GM18508 (cell line): ENCODE measurements at regions not wholly inside any gene's neighbourhood (a gene's known extent, or its start where the extent isn't known, plus 50 kb on each side); places are given as distances from the start of the nearest gene placed in this dataset.
"Not testable (repeated sequence)": the region's sequence is repeated elsewhere in the genome, so short reads cannot be mapped to it uniquely, and the experiment has no call there.

Experiments
- ATAC-seq: cut with Tn5 transposase; IDR thresholded peaks from one replicate; pipeline ENCODE4 v1.9.1; 2021; ENCODE audit warnings: moderate number of reproducible peaks; ENCODE audit not compliant: insufficient read depth, unreplicated experiment

DNA sequence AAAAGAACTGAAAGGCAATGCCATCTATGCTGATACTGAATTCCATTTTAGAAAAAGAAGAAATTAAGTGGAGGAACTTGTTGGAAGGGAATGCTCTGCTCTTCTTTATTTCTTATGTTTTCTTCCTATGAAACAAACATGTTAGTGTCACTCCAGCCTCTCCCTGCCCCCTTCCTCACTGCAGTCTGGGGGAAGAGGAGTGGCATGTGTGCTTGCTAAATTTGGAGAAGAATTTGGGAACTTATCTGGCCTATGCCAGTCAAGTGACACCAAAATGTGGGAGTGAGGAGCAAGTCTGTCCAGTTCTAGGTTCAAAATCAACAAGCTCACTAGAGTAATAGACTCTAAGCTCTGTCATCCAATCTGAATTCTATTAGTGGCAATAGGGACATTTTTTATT lies 214.6 kb downstream of the RBM26 start:
- ATAC-seq: no peak

DNA sequence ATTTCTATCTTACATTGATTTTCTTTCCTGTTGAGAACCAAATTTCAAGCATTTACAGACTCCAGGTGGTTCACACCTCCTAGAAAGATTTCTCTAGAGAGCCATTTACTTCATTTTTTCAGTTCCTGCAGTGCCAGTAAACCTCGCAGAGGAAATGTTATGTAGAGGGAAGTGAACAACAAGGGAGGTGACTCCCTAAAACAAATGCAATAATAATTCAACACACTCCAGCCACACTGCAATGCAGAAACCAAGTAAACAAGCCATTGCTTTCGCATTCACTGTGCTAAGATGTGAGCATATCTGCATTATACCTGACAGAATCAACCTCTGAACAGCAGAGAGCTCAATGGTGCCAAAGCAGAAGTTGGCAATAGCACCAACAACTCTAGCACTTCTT lies 215.1 kb downstream of the RBM26 start:
- ATAC-seq: peak; percentile 16

DNA sequence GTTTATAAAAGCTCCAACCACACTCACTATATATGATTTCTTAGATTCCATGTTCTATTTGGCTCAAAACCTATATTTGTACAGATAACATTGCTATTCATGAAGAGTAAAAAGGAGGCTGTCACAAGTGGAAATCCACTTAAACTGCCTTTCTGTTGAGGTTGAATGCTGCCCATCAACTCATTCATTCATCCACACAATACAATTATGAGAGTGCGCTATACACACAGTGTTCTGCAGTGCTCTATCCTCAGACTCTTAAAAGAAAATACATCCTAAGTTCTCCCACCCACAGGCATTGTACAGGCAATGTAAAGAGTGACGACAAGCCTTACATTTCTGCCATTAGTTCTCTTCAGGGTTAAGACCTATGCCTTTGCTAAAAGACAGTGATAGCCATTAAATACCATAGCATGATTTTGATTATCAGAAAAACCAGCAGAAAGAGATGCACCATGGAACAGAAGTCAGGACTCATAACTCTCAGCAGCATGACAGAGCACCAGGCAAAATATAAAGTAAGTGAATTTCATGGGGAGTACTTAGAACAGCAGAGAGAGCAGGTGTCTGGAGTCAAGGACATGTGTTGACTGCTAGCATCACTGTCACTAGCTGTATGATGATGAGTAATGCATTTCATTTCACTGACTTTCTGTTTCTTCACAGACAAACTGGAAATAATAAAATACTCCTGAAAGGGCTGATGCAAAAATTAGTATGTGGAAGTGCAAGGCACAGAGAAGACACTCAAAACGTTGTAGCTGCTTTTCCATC lies 218.0 kb downstream of the RBM26 start:
- no peak for ATAC-seq

DNA sequence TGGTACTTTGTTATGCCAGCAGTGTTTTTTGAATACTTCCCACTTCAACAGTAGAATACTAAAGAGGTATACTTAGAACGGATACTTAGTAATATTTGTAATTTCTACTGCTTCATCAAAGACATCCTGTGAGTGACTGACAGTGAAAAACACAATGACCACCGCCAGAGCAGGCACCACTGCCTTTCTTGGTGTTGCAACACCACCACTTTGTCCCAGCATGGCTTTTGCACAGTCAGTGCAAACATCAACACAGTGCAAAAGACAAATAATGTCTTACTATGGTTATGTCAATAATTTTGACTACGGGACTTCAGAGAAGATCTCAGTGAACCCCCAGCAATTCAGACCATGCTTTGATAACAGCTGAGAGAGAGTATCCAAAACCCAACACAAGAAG lies 220.5 kb downstream of the RBM26 start:
- no peak for ATAC-seq

DNA sequence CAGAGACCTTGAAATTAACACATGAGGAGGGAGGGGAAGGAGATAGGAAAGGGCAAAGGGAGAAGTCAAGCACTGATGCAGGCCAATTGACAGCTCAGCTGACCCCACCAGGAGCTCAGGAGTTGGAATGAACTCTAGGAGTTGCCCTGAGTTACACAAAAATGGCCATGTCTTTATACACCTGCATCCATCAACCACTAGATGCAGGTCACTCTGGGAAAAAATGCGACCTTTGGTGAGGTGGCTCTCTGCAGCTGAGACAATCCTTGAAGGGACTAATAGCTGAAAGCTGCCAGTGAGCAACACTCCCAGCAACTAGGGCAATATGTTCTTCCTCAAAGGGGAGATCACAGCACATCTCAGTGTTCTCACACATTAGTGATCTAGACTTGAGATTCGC lies 222.8 kb downstream of the RBM26 start:
- no peak for ATAC-seq

DNA sequence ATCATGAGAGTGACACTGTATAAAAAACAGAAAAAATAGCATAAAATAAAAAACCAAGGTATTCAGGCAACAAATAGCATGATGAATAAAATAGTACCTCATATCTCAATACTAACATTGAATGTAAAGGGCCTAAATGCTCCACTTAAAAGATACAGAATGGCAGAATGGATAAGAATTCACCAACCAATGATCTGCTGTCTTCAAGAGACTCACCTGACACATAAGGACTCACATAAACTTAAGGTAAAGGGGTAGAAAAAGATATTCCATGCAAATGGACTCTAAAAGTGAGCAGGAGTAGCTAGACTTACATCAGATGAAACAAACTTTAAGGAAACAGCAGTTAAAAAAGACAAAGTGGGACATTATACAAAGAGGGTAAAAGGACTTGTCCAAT lies 232.4 kb downstream of the RBM26 start:
- not testable (repeated sequence) for ATAC-seq

DNA sequence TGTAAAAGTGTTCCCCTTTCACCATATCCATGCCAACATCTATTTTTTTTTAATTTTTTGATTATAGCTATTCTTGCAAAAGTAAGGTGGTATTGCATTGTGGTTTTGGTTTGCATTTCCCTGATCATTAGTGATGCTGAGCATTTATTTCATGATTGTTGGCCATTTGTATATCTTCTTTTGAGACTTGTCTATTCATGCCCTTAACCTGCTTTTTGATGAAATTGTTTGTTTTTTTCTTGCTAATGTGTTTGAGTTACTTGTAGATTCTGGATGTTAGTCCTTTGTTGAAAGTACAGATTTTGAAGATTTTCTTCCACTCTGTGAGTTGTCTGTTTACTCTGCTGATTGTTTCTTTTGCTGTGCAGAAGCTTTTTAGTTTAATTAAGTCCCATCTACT lies 233.1 kb downstream of the RBM26 start:
- not testable (repeated sequence) for ATAC-seq

DNA sequence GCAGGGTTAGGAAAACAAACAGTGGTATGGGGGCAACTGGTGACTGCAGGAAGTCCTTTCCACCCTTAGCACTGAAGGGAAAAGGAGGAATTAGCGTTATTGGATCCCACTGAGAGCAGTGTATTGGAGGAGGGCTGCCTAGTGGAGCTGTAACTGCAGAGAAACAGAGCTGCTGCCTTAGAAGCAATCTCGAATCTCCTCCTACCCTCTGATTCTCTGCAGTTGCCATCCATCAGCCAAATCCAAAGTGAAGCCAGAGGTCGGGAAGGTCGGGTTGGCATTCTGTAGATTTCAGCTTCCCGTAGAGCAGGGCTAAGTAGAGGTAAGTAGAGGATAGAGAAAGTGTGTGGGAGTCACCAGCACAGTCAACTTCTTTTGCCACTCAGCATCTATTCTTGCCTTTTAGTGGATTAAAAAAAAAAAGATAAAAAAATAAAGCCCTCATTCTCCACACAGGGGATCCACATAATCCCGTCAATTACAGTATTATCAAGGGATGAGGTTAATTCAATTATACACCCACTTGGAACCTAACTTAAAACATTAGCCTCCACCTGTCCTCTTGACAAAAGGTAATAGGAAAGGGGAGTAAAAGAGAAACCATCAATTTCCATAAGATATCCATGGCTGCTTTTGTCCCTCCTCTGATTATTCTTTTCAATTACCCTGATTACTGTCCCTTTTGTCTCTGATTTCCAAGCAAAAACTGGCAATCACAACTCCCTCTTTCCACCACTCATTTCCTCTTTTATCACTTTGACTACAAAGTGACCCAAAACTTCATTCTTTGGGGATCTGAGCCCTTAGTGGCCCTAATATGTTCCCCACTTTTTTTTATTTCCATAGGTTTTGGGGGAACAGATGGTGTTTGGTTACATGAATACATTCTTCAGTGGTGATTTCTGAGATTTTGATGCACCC lies 234.7 kb downstream of the RBM26 start:
- no peak for ATAC-seq

DNA sequence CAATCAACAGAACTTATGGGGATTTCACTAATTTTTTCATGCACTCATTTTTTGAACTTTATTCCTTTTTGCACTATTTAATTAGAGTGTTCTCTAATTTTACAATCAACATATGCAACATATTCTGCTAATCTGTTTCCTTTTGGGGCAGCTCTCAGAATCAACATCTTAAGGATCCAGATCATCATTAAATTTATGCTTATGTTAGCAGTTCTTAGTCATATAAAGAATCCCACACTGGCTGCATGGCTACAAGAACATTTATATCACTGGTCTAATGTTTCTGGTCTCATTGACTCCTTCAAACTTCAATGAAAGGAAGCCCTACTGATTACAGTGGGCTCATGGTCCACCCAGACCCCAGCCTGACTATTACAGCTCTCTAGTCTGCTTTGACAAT lies 245.2 kb downstream of the RBM26 start:
- ATAC-seq: no peak

DNA sequence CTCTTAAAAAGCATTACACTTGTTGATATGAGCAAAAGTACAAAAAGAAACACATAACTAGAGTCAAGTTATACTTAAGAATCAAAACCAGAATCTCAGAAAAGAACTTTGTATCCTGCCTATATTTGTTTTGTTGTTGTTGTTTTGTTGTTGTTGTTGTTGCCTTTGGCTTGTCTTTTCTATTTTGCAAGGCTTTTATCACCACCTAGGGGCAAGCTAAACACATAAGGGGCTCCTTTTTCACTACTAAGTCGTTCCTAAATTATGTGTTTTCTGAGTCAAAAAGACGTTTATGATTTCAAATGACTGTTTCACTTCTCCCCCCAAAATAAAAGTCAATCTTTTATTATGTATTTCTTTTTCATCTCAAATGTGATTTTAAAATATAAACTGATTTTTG lies 250.2 kb downstream of the RBM26 start:
- ATAC-seq: no peak

DNA sequence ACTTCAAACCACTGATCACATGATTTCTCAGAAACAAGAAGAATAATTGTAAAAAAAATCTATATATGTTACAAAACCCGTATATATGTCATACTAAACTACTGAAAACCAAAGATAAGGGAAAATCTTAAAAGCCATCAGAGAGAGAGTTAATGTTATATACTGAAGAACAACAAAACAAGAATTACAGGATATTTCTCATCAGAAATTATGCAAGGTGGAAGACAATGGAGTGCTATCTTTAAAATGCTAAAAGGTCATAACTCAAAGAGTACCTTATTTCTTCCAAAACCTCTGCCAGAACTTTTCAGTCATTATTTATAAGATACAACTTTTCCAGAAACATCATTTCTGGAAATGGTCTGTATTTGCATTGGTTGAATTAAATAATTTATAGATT lies 256.8 kb downstream of the RBM26 start:
- no peak for ATAC-seq

DNA sequence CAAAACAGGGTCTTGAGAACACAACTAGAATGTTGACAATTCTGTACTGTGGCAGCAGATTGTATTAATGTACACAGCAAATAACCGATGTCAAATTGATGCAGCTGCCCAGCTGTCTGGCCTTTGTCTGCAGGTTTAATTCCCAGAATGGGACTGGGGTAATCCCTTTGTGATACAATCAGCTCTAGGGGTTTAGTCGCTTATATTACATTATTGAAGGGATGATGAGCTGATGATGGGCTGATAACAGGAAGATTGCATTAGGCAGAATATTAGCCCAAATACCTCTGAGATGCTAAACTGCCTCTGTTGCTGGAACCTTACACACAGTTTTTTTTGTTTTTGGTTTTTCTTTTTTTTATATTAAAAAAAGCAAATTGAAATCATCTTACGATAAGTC lies 265.0 kb downstream of the RBM26 start:
- no peak for ATAC-seq

DNA sequence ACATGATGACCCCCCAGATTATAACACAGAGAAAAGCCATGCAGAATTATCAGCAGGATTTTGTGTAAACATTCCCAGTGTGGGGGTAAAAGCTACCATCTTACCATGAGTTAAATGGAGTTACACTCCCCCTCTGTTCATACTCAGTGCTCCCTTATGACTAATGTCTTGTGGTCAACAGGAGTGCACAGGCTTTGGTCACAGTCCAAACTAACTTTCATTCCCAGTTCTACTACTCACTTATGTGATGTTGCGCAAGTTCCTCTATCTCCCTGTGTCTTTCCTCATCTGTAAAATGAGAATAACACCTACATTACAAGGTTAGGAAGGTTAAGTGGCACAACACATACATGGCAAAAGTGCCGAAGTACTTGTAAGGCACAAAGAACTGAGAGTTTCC lies 277.9 kb downstream of the RBM26 start:
- ATAC-seq: no peak

DNA sequence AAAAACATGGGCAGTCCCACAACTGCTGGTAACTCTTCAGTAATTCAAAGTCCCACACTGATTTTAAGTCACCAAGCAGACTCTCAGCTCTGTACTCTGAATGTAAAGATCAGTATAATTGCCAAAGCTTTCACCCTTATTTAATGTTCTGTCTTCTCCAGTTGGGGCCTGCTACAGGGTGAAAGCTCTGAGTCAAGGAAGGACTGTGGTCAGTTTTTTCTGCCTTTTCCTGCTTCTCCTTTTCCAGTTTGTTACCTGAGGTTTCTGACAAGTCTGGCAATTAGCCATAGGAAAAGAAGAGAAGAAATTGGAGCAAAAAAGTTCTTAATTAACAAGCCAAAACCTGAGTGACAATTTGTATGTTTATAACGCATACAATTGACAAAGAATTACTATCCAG lies 279.3 kb downstream of the RBM26 start:
- no peak for ATAC-seq

DNA sequence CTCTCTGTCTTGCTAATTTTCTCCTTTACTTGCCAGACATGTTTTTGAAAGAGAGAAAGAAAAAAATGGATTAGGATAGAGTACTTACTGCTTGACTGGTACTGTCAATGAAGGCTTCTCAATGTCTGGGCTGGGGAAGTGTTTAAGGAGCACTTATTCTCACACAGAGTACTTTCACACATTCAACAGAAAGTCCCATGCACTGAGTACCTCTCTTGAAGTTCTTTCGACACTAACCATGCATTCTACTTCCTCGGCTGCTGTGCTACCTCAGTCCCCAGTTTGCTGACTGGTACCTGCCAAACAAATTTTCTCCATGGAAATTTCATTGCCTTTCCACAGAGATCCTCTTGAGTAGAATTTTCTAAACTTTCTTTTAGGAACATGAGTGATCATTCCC lies 281.9 kb downstream of the RBM26 start:
- ATAC-seq: no peak

DNA sequence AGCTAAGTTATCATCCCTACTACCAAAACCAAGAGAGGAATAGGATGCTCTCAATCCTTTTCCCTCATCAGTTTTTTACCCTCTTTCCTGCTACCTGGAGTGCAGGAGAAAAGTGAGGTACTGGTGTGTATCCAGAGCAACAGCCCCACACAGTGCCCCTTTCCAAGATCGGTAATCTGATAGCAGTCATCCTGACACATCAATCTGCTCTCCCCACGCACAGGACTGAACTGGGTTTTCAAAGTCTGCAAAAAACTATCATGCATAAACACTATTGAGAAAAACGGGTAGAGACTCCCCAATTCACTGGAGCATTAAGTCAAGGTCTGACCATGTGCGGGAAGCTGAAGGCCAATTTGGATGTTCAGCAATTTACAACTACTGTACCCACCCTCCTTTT lies 284.8 kb downstream of the RBM26 start:
- ATAC-seq: no peak

DNA sequence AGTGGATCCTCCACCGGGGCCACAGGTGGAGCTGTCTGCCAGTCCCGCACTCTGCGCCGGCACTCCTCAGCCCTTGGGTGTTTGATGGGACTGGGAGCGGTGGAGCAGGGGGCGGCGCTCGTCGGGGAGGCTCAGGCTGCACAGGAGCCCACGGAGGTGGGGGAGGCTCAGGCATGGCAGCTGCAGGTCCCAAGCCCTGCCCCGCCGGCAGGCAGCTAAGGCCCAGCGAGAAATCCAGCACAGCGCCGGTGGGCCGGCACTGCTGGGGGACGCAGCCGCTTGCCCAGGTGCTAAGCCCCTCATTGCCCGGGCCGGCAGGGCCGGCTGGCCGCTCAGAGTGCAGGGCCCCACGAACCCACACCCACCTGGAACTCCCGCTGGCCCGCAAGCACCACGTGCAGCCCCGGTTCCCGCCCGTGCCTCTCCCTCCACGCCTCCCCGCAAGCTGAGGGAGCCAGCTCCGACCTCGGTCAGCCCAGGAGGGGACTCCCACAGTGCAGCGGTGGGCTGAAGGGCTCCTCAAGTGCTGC lies 286.4 kb downstream of the RBM26 start:
- no peak for ATAC-seq

DNA sequence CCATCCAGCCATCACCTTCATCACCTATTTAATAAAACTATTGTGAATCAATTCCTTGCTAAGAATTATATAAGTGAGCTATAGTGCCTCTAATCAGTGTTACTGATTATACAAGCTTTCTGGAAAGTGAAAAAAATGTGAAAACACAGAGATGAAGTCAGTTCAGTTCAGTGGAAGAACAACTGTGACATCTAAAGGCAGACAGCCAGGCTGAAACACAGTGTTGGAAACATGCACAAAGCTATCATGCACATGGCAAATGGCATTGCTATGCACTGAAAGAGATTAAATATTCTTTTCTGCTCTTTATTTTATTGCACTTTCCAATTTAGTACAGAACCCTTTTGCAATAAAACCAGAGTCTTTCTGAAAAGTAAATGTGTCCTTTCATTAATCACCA lies 294.0 kb downstream of the RBM26 start:
- no peak for ATAC-seq

DNA sequence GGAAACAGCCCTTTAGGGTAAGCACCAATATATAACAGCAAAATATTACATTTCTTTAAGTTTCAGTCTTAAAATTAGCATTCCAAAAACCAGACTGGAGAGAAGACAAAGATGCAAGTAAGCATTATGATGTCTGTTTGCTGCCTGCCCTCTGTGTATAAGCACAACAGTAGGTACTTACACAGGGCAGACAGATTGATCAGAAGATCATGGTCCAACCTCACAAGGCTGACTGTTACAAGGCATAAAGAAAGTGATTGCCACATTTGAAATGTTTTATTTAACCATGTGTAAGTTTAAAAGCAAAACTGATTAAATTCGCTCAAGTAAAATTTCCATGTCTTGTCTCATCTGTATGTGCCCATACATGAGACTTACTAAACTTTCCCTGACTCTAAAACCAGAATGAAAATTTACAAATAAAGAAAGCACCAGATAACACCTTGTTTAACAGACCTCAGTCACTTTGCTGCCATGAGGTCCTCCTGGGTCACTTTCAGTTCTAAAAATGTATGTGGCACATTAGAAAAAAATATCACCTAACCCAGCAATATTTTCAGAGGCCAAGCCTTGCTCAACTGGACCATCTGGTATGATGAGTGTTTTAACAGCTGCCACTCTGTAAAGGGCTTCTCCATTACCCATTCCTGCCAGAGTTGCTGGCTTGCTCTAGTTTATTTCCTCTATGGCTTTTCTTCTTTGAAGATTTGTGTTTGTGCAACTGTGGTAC lies 297.0 kb downstream of the RBM26 start:
- ATAC-seq: no peak

DNA sequence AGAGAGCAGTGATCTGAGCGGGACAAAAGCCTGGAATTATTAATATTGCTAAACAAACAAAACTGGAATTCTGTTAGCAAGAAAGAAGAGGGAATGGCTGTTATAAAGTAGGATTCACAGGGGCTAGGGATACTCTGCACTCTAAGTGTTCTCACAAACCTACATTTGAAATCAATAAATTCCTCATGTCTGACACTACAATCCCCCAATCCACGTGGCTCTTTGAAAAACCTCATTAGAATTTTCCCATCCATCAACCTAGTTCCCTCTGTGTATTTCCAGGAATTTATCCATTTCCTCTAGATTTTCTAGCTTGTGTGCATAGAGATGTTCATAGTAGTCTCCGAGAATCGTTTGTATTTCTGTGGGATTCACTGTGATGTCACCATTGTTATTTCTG lies 307.5 kb downstream of the RBM26 start:
- ATAC-seq: no peak

DNA sequence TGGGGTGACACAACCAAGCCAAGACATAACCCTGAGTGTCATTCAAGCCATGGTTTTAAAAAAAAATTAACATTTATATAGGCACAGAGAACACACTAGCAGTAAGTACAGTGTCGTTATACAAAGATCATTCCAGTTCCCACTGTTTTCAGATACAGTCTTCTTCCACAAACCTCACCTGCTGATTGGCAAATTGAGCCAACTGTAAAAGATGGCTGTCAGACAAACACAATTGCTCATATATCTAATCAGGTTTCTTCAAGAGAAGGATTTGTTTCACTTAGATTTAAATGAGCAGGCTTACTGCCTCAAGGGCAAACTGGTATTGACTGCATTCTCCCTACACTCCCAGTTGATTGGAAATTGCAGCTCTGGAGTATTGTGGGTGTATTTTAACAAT lies 308.9 kb downstream of the RBM26 start:
- no peak for ATAC-seq
